ENCODE measurements at regions not wholly inside any gene's neighbourhood (a gene's known extent, or its start where the extent isn't known, plus 50 kb on each side); places are given as distances from the start of the nearest gene placed in this dataset.

DNA sequence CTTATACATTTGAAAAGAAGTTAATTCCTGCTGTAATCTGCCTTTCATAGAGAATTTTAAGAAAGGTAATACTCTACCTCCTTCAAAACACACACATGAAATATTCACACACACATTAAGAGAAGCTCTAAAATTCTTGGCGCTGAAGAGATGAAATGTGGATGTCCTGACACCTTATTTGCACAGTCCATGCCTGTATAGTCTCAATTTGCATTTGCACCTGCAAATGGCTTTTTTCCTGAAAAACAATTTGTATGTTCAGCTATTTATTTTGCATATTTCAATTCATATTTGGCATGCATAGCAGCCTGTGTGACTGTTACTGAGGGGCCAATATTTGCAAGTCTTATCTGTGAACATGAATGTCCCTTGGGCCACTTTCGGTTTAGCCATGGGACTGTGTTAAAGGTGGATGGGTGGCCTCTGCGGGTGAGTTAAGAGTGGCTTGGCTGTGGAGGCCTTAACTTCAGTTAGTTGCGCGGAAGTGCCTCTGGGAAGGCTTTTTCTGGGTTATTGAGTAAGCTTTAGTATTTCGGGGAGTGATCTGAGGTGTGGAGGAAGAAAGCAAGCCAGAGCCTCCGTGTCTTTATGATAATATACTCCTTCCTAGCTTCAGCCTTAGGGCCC is 443.3 kb upstream of the FAT1 start:
- TF ChIP-seq TAF1 (IDR thresholded peaks at IDR 0.05; ENCODE audit: borderline replicate concordance, insufficient read depth, low read length) (no peak), POLR2AphosphoS5 (IDR thresholded peaks at IDR 0.05; ENCODE audit: low read depth, low read length) (no peak), FOXP2 (optimal IDR thresholded peaks at IDR 0.05; ENCODE audit: borderline replicate concordance, extremely low read depth, extremely low read length, insufficient read depth) (no peak), SIN3A (IDR thresholded peaks at IDR 0.05; ENCODE audit: borderline replicate concordance, insufficient read depth, low read length) (no peak)
- TF ChIP-seq, protein P1, sequence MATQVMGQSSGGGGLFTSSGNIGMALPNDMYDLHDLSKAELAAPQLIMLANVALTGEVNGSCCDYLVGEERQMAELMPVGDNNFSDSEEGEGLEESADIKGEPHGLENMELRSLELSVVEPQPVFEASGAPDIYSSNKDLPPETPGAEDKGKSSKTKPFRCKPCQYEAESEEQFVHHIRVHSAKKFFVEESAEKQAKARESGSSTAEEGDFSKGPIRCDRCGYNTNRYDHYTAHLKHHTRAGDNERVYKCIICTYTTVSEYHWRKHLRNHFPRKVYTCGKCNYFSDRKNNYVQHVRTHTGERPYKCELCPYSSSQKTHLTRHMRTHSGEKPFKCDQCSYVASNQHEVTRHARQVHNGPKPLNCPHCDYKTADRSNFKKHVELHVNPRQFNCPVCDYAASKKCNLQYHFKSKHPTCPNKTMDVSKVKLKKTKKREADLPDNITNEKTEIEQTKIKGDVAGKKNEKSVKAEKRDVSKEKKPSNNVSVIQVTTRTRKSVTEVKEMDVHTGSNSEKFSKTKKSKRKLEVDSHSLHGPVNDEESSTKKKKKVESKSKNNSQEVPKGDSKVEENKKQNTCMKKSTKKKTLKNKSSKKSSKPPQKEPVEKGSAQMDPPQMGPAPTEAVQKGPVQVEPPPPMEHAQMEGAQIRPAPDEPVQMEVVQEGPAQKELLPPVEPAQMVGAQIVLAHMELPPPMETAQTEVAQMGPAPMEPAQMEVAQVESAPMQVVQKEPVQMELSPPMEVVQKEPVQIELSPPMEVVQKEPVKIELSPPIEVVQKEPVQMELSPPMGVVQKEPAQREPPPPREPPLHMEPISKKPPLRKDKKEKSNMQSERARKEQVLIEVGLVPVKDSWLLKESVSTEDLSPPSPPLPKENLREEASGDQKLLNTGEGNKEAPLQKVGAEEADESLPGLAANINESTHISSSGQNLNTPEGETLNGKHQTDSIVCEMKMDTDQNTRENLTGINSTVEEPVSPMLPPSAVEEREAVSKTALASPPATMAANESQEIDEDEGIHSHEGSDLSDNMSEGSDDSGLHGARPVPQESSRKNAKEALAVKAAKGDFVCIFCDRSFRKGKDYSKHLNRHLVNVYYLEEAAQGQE (IDR thresholded peaks at IDR 0.05; ENCODE audit: insufficient read depth in 1 of 2, low read depth in 2 of 2, low read length in 2 of 2) = no peak

DNA sequence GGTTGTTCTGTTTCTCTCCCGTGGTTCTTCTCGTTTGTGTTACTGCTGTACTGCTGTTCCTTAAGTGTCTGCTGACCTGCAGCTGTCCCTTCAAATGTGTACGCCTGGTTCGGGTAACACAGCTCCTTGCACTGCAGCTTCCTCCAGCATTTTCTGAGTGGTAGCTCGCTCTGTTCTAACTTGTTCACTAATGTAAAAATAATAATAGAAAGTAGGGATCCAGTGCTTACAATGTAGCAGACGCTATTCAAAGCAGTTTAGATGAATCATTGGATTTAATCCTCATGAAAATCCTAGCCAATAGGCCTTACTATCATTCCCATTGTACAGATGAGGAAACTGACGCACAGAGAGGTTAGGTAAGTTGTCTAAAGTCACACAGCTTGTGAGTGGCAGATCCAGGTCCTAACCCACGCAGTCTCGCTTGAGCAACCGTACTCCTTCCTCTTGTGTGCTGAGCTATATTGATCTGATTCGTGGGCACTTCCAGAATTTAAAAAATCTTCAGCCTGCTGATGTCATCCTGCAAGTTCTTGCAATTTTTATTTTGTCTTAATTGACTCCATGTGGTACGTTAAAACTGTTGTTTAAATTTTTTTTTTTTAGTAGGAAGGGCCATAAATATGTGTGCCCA is 448.2 kb upstream of the FAT1 start:
- TF ChIP-seq, protein P1 (IDR thresholded peaks at IDR 0.05; ENCODE audit: insufficient read depth in 1 of 2, low read depth in 2 of 2, low read length in 2 of 2) = no peak
- TF ChIP-seq FOXP2 (optimal IDR thresholded peaks at IDR 0.05; ENCODE audit: borderline replicate concordance, extremely low read depth, extremely low read length, insufficient read depth) (no peak), TAF1 (IDR thresholded peaks at IDR 0.05; ENCODE audit: borderline replicate concordance, insufficient read depth, low read length) (no peak), POLR2AphosphoS5 (IDR thresholded peaks at IDR 0.05; ENCODE audit: low read depth, low read length) (no peak), SIN3A (IDR thresholded peaks at IDR 0.05; ENCODE audit: borderline replicate concordance, insufficient read depth, low read length) (no peak)

DNA sequence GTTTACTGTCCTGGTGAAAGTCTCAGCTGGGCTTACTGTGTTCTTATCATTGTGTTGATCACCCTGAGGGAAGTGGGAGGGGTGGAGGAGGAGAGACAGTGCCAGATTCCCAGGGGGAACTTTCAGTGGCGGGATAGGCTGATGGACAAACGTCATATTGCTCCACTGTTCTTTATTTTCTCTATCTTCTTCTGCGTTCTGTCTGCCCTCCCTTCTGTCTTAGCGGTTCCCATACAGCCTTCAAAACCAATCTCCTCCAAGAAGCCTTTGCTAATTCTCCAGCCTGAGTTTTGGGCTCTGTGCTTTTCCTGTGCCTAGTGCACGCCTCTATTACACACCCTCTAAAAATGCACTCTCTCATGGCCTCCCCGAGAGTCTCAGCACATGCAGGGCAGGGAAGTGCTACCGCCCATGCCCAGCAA is 448.7 kb upstream of the FAT1 start:
- TF ChIP-seq TAF1 (IDR thresholded peaks at IDR 0.05; ENCODE audit: borderline replicate concordance, insufficient read depth, low read length) = no peak

DNA sequence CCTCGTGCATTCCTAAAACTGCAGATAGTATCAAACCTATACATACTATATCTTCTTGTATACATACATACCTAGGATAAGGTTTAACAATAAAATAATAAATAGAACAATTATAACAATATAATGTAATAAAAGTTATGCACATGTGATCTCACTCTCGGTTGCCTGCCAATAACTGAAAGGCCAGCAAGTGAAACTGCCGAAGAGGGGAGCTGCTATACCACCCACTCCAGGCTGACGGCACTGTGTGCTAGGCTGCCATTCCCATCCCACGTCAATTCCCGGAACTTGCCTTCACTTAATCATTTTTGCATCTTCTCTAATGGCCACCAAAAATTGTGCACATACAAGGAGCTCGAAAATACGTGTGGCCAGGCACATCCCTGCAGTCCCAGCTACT is 451.1 kb upstream of the FAT1 start:
- TF ChIP-seq, protein P1 (IDR thresholded peaks at IDR 0.05; ENCODE audit: insufficient read depth in 1 of 2, low read depth in 2 of 2, low read length in 2 of 2) = no peak
- TF ChIP-seq SIN3A (IDR thresholded peaks at IDR 0.05; ENCODE audit: borderline replicate concordance, insufficient read depth, low read length) = no peak
- TF ChIP-seq FOXP2 (optimal IDR thresholded peaks at IDR 0.05; ENCODE audit: borderline replicate concordance, extremely low read depth, extremely low read length, insufficient read depth) = no peak
- TF ChIP-seq POLR2AphosphoS5 (IDR thresholded peaks at IDR 0.05; ENCODE audit: low read depth, low read length) = no peak
- TF ChIP-seq TAF1 (IDR thresholded peaks at IDR 0.05; ENCODE audit: borderline replicate concordance, insufficient read depth, low read length) = no peak

DNA sequence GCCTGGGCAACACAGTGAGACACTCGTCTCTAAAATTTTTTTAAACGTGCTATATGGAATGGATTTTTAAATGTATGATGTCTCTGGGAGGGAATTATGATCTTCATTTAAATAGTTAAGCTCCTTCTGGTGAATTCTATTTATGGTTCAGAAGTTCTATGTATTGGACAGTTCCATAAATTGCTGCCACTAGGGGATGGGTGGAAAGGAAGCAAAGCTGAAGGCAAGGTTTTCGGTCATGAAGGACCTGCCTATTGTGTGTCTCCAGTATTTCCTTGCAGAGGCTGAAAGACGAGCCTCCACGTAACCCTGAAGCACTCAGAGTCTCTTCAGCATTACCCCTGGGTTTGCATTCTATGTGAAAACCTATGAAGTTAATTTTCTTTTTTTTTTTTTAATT is 451.5 kb upstream of the FAT1 start:
- TF ChIP-seq FOXP2 (optimal IDR thresholded peaks at IDR 0.05; ENCODE audit: borderline replicate concordance, extremely low read depth, extremely low read length, insufficient read depth) = no peak
- TF ChIP-seq, protein P1 (IDR thresholded peaks at IDR 0.05; ENCODE audit: insufficient read depth in 1 of 2, low read depth in 2 of 2, low read length in 2 of 2) = peak in 1 of 2 experiments; percentile 80; a peak in 2 of 4 replicates
